IPS DF 4.7 (cell line): ENCODE measurements at regions not wholly inside any gene's neighbourhood (a gene's known extent, or its start where the extent isn't known, plus 50 kb on each side); places are given as distances from the start of the nearest gene placed in this dataset.

Experiments
- DNase-seq: peaks from one replicate; pipeline ENCODE4 v3.0.0-alpha.2; 2013; ENCODE audit warnings: low spot score; ENCODE audit errors: extremely low read depth

GRCh38 chr5:77569409-77569808 is 69.1 kb downstream of the OTP start:
- no peak for DNase-seq

GRCh38 chr5:77568555-77568954 is 70.0 kb downstream of the OTP start:
- no peak for DNase-seq

- no peak for DNase-seq
These were observed 70.4 kb downstream of the OTP start for GRCh38 chr5:77568082-77568481.

GRCh38 chr5:77563475-77563874 is 71.4 kb upstream of the WDR41 start:
- DNase-seq = no peak

GRCh38 chr5:77561965-77562364 is 69.8 kb upstream of the WDR41 start:
- no peak for DNase-seq

- DNase-seq = peak; percentile 9
These were observed 68.7 kb upstream of the WDR41 start for GRCh38 chr5:77560677-77561263.

- DNase-seq = no peak
These were observed 66.2 kb upstream of the WDR41 start for GRCh38 chr5:77558266-77558665.

- no peak for DNase-seq
These were observed 58.3 kb upstream of the WDR41 start for GRCh38 chr5:77550406-77550805.

- no peak for DNase-seq
These were observed 53.2 kb upstream of the WDR41 start for GRCh38 chr5:77545285-77545684.
